HG03095 (cell line): ENCODE measurements at regions not wholly inside any gene's neighbourhood (a gene's known extent, or its start where the extent isn't known, plus 50 kb on each side); places are given as distances from the start of the nearest gene placed in this dataset.

Experiments
- ATAC-seq: cut with Tn5 transposase; IDR thresholded peaks from one replicate; pipeline ENCODE4 v1.9.1; 2021; ENCODE audit warnings: moderate library complexity; ENCODE audit not compliant: unreplicated experiment

DNA sequence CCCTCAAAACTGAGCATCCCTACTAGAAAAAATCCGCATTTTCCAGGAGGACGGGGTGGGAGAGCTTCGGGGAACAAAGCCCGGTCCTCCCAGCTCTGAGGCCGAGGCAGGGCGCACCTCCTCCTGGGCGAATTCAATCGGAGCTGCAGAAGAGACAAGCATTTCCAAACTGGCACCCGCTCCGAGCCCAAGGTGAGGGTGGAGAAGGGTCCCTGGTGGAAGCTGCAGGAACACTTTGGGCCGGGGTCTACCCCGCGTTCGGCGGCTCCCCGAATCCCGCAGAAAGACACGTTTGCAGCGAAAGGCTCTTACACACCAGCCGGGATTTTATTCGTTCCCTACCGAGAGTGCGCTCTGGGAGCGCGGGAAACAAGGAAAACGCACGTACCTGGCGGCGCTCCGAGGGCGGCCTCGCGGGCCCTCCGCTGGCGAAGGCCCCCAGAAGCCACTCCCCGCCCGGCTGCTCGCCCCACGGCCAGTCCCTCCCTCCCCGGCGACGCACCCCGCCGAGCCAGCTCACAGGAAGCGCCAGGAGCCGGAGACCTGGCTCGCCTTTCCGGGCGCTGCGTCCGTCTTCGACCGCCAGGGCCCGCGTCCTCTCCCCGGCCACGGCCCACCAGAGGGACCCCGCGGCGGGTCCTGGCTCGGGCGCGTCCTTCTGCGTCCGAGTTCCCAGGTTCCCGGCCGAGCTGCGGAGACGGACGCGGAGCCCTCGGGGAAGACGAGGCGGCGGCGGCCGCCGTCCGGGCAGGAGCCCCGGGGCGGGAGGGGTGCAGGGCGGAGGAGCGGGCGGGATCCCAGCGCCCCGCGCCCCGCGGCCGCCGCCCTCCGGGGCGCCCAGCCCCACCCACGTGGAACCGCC, 49.8 kb upstream of the BAHCC1 start:
- ATAC-seq: peak; percentile 34
